Suprapubic skin (tissue), 4 donors: ENCODE measurements at regions not wholly inside any gene's neighbourhood (a gene's known extent, or its start where the extent isn't known, plus 50 kb on each side); places are given as distances from the start of the nearest gene placed in this dataset.
A peak's percentile ranks its signal among the peaks of the same experiment; 100 is the strongest.

Source experiments
- DNase-seq, 2 donors: peaks; one replicate each; pipeline ENCODE4 v3.0.0-alpha.2; 2019; ENCODE audit warnings: low spot score in 2 of 2
- H3K27ac ChIP-seq: fragments of 200-600 bp; sonication (generic); one replicate; pipeline ENCODE4 v1.5.1; 2019
- H3K27me3 ChIP-seq: fragments of 200-600 bp; sonication (generic); one replicate; pipeline ENCODE4 v1.5.1; 2019
- H3K36me3 ChIP-seq: fragments of 200-600 bp; sonication (generic); one replicate; pipeline ENCODE4 v1.5.1; 2019
- H3K4me1 ChIP-seq: fragments of 200-600 bp; sonication (generic); one replicate; pipeline ENCODE4 v1.5.1; 2019
- H3K4me3 ChIP-seq: fragments of 200-600 bp; sonication (generic); one replicate; pipeline ENCODE4 v1.5.1; 2019; ENCODE audit warnings: mild to moderate bottlenecking
- H3K9me3 ChIP-seq: fragments of 200-600 bp; sonication (generic); one replicate; pipeline ENCODE4 v1.5.1; 2019
- EP300 ChIP-seq: sonication (generic); formaldehyde crosslinking; IDR thresholded peaks from one replicate; pipeline ENCODE4 v1.6.1; 2017; ENCODE audit warnings: antibody characterized with exemption
- POLR2A ChIP-seq, 2 donors: fragments of 450-650 bp; IDR thresholded peaks; one replicate each; pipeline ENCODE4 v1.6.1; 2017; ENCODE audit warnings: antibody characterized with exemption in 2 of 2, mild to moderate bottlenecking in 2 of 2, moderate library complexity in 2 of 2
- POLR2AphosphoS5 ChIP-seq, 3 donors: sonication (generic); formaldehyde crosslinking; IDR thresholded peaks; one replicate each; pipeline ENCODE4 v1.6.1; 2017; ENCODE audit warnings: antibody characterized with exemption in 3 of 3
- WGBS: methylation state at CpG from one replicate; pipeline ENCODE4 v1.1.5; 2018; 5-methylcytosine and 5-hydroxymethylcytosine counted together
- TF ChIP-seq, protein P1 (sequence below), 2 donors: fragments of 200-600 bp in 1 of 2; fragments of 450-650 bp in 1 of 2; sonication (generic) in 1 of 2; IDR thresholded peaks; one replicate each; pipeline ENCODE4 v1.5.1; 2016 to 2019; ENCODE audit warnings: antibody characterized with exemption in 2 of 2, mild to moderate bottlenecking in 1 of 2, moderate library complexity in 1 of 2

DNA sequence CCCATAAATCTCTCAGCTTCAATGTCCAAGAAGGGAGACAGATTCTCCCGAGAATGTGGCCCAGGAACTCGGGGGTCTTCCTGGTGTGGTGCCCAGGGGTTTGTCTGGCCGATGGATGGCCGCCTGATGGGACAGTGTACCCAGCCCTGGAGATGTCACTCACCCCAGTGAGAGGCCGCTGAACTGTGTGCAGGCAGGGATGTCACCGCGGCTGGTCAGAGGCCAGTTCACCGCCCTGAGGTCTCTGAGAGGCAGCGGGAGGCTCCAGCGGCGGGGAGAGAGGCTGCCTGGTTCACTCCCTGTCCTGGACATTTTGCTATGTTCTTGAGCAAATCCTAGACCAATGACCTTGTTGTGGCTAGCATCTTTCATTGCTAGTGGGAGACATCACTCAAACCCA is 1349.5 kb downstream of the BRD1 start:
- peak; percentile 25 to 64 for DNase-seq
- Histone ChIP-seq H3K4me3 (no peak overlapping the region), H3K36me3 (no peaks in the 10 kb centered on the region), H3K9me3 (no peaks in the 10 kb centered on the region), H3K4me1 (no peaks in the 10 kb centered on the region), H3K27me3 (peaks cover 11% of the 10 kb centered on the region), H3K27ac (no peak overlapping the region)
- TF ChIP-seq, protein P1, sequence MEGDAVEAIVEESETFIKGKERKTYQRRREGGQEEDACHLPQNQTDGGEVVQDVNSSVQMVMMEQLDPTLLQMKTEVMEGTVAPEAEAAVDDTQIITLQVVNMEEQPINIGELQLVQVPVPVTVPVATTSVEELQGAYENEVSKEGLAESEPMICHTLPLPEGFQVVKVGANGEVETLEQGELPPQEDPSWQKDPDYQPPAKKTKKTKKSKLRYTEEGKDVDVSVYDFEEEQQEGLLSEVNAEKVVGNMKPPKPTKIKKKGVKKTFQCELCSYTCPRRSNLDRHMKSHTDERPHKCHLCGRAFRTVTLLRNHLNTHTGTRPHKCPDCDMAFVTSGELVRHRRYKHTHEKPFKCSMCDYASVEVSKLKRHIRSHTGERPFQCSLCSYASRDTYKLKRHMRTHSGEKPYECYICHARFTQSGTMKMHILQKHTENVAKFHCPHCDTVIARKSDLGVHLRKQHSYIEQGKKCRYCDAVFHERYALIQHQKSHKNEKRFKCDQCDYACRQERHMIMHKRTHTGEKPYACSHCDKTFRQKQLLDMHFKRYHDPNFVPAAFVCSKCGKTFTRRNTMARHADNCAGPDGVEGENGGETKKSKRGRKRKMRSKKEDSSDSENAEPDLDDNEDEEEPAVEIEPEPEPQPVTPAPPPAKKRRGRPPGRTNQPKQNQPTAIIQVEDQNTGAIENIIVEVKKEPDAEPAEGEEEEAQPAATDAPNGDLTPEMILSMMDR (IDR thresholded peaks at IDR 0.05) = no peak
- TF ChIP-seq POLR2A (IDR thresholded peaks at IDR 0.05) (no peak), POLR2AphosphoS5 (IDR thresholded peaks at IDR 0.05) (no peak), EP300 (no peak)
- WGBS = 90% methylated on average over 11 of the region's 11 CpGs

GRCh38 chr22:48477031-48477721 is 1350.5 kb downstream of the BRD1 start:
- TF ChIP-seq, protein P1 (IDR thresholded peaks at IDR 0.05) = no peak
- TF ChIP-seq POLR2A (IDR thresholded peaks at IDR 0.05) (no peak), EP300 (no peak), POLR2AphosphoS5 (IDR thresholded peaks at IDR 0.05) (no peak)
- Histone ChIP-seq H3K9me3 (no peaks in the 10 kb centered on the region), H3K27ac (no peak overlapping the region), H3K27me3 (peaks cover 11% of the 10 kb centered on the region), H3K4me1 (no peaks in the 10 kb centered on the region), H3K36me3 (no peaks in the 10 kb centered on the region), H3K4me3 (no peak overlapping the region)
- WGBS = 89% methylated on average over 10 of the region's 22 CpGs
- peak; percentile 55 to 77 for DNase-seq

GRCh38 chr22:48476577-48476976 is 1351.1 kb downstream of the BRD1 start:
- Histone ChIP-seq H3K4me3 (no peak overlapping the region), H3K27me3 (peaks cover 11% of the 10 kb centered on the region), H3K36me3 (no peaks in the 10 kb centered on the region), H3K27ac (no peak overlapping the region), H3K9me3 (no peaks in the 10 kb centered on the region), H3K4me1 (no peaks in the 10 kb centered on the region)
- WGBS = 85% methylated on average over 2 of the region's 5 CpGs
- TF ChIP-seq EP300 (no peak), POLR2AphosphoS5 (IDR thresholded peaks at IDR 0.05) (no peak), POLR2A (IDR thresholded peaks at IDR 0.05) (no peak)
- TF ChIP-seq, protein P1 (IDR thresholded peaks at IDR 0.05) = no peak
- DNase-seq = peak; percentile 19 to 62

GRCh38 chr22:48475661-48476345 is 1351.9 kb downstream of the BRD1 start:
- Histone ChIP-seq H3K36me3 (no peaks in the 10 kb centered on the region), H3K27ac (no peak overlapping the region), H3K4me1 (no peaks in the 10 kb centered on the region), H3K9me3 (no peaks in the 10 kb centered on the region), H3K27me3 (peaks cover 11% of the 10 kb centered on the region), H3K4me3 (no peak overlapping the region)
- WGBS = 92% methylated on average over 15 of the region's 15 CpGs
- TF ChIP-seq EP300 (no peak), POLR2AphosphoS5 (IDR thresholded peaks at IDR 0.05) (no peak), POLR2A (IDR thresholded peaks at IDR 0.05) (no peak)
- TF ChIP-seq, protein P1 (IDR thresholded peaks at IDR 0.05) = no peak
- peak; percentile 37 to 73 for DNase-seq

- 90% methylated on average over 1 of the region's 9 CpGs for WGBS
- DNase-seq = peak; percentile 36 to 50
These were observed 1352.8 kb downstream of the BRD1 start for GRCh38 chr22:48474881-48475280.

More at GRCh38 chr22:48474881-48475280, 1352.8 kb downstream of the BRD1 start:
- no peaks in the 10 kb centered on the region for H3K36me3 ChIP-seq
- H3K27ac ChIP-seq = no peak overlapping the region
- H3K4me1 ChIP-seq = no peaks in the 10 kb centered on the region
- peaks cover 11% of the 10 kb centered on the region for H3K27me3 ChIP-seq
- no peak for TF ChIP-seq EP300
- no peak for TF ChIP-seq POLR2AphosphoS5 (IDR thresholded peaks at IDR 0.05)
- TF ChIP-seq, protein P1 (IDR thresholded peaks at IDR 0.05) = no peak
- no peak for TF ChIP-seq POLR2A (IDR thresholded peaks at IDR 0.05)
- no peak overlapping the region for H3K4me3 ChIP-seq
- no peaks in the 10 kb centered on the region for H3K9me3 ChIP-seq
